Fibroblast of lung (primary cell): ENCODE measurements at regions not wholly inside any gene's neighbourhood (a gene's known extent, or its start where the extent isn't known, plus 50 kb on each side); places are given as distances from the start of the nearest gene placed in this dataset.

Source experiments
- CTCF ChIP-seq, 2 donors: IDR thresholded peaks in 1 of 2; conservative IDR thresholded peaks in 1 of 2; 1 replicate in 1 of 2; 2 replicates in 1 of 2; pipeline ENCODE4 v1.5.1; 2011 to 2012; ENCODE audit warnings: low read length in 2 of 2, control low read depth in 1 of 2, inconsistent platforms in 1 of 2, low read depth in 1 of 2, mild to moderate bottlenecking in 1 of 2
- EZH2 ChIP-seq: IDR thresholded peaks from 2 replicates; pipeline ENCODE4 v1.5.1; 2012; ENCODE audit warnings: low read length, control low read depth, mild to moderate bottlenecking; ENCODE audit errors: missing control alignments

GRCh38 chr5:120761986-120762385, 297.9 kb downstream of the PRR16 start:
- TF ChIP-seq EZH2 (no peak), CTCF (conservative IDR thresholded peaks at IDR 0.05 in 1 of 2, IDR thresholded peaks at IDR 0.05 in 1 of 2; ENCODE audit: low read depth in 1 of 2, low read length in 2 of 2) (no peak)
